K562 (cell line): ENCODE measurements at regions not wholly inside any gene's neighbourhood (a gene's known extent, or its start where the extent isn't known, plus 50 kb on each side); places are given as distances from the start of the nearest gene placed in this dataset.

Experiments
- ATAC-seq: fragments of 200-7000 bp; cut with Tn5 transposase; 3 replicates; pipeline ENCODE4 v1.9.1; 2020; ENCODE audit warnings: moderate library complexity
- BruUV-seq: library from RNA; stranded (reverse); fragments of 400-500 nt; replicated peaks from 2 replicates; lab custom pipeline; 2021; lab: Mats Ljungman, UMichigan
- CTCF ChIA-PET: fragments of 300-600 bp; formaldehyde crosslinking; extraction: SDS; loops from one replicate; lab custom pipeline; 2021; ENCODE audit warnings: low intra/inter-chr PET ratio; lab: Yijun Ruan, JAX
- POLR2A ChIA-PET: fragments of 300-600, 350-650 bp; sonication (Branson Sonifier 250); formaldehyde crosslinking; extraction: SDS; loops from one replicate; lab custom pipeline; 2021; ENCODE audit warnings: antibody characterized with exemption, inconsistent platforms; lab: Yijun Ruan, JAX
- DNase-seq, 4 experiments: peaks; one replicate each; pipeline versions ENCODE4 v3.0.0 to v3.0.0-alpha.2; 2011 to 2018; ENCODE audit warnings: low spot score in 3 of 4, mixed read lengths in 3 of 4; ENCODE audit errors: extremely low read depth in 1 of 4
- FAIRE-seq: peaks from 2 replicates; lab custom pipeline; 2011; peaks lifted over from hg19 to GRCh38; lab: Jason Lieb, UNC
- H2AFZ ChIP-seq: 2 replicates; pipeline ENCODE4 v1.6.0; 2011; ENCODE audit warnings: low read depth, low read length, control low read depth, inconsistent platforms
- H3K27ac ChIP-seq: fragments of 200-600 bp; 3 replicates; pipeline ENCODE4 v1.8.0; 2011; ENCODE audit warnings: low read depth, mild to moderate bottlenecking, control low read depth, inconsistent platforms, low read length, moderate library complexity, mixed read lengths; ENCODE audit errors: extremely low read depth
- H3K27me3 ChIP-seq, 2 experiments: fragments of 300-600 bp in 1 of 2; 2 replicates in 1 of 2; 3 replicates in 1 of 2; pipeline versions ENCODE4 v1.6.0 to v1.8.0; 2011; ENCODE audit warnings: inconsistent platforms in 2 of 2, low read length in 2 of 2, mild to moderate bottlenecking in 1 of 2, mixed read lengths in 1 of 2, moderate library complexity in 1 of 2; ENCODE audit not compliant: control insufficient read depth in 2 of 2, insufficient read depth in 2 of 2
- H3K36me3 ChIP-seq: fragments of 300-600 bp; 3 replicates; pipeline ENCODE4 v1.8.0; 2011; ENCODE audit warnings: mild to moderate bottlenecking, low read length, inconsistent platforms; ENCODE audit not compliant: control insufficient read depth, insufficient read depth
- H3K4me1 ChIP-seq, 2 experiments: fragments of 200-600 bp in 1 of 2; replicated peaks in 1 of 2; 2 replicates in 1 of 2; 3 replicates in 1 of 2; pipeline versions ENCODE4 v1.5.1 to v1.8.0; 2011; ENCODE audit warnings: inconsistent platforms in 2 of 2, low read length in 2 of 2, mild to moderate bottlenecking in 1 of 2, mixed read lengths in 1 of 2, moderate library complexity in 1 of 2; ENCODE audit not compliant: control insufficient read depth in 2 of 2, insufficient read depth in 2 of 2
- H3K4me2 ChIP-seq: 2 replicates; pipeline ENCODE4 v1.6.1; 2011; ENCODE audit warnings: low read length, control low read depth, inconsistent platforms, mixed read lengths; ENCODE audit not compliant: insufficient read depth
- H3K4me3 ChIP-seq: fragments of 200-600 bp; sonication (generic), shearing (Covaris generic); 2 replicates; pipeline ENCODE4 v1.5.1; 2016; ENCODE audit warnings: control low read depth, inconsistent platforms
- H3K79me2 ChIP-seq: fragments of 200-600 bp; 3 replicates; pipeline ENCODE4 v1.8.0; 2011; ENCODE audit warnings: low read length, inconsistent platforms; ENCODE audit not compliant: control insufficient read depth, insufficient read depth
- H3K9ac ChIP-seq, 2 experiments: 2 replicates each; pipeline versions ENCODE4 v1.6.0 to v1.6.1; 2011; ENCODE audit warnings: low read depth in 2 of 2, low read length in 2 of 2, control low read depth in 1 of 2, inconsistent platforms in 1 of 2, mild to moderate bottlenecking in 1 of 2, mixed read lengths in 1 of 2; ENCODE audit not compliant: insufficient read depth in 1 of 2
- H3K9me1 ChIP-seq: one replicate; pipeline ENCODE4 v1.6.0; 2011; ENCODE audit warnings: inconsistent platforms, mild to moderate bottlenecking, low read length, moderate library complexity; ENCODE audit not compliant: control insufficient read depth, insufficient read depth
- H3K9me3 ChIP-seq: replicated peaks from 2 replicates; pipeline ENCODE4 v1.5.1; 2011; ENCODE audit warnings: low read depth, low read length, inconsistent platforms; ENCODE audit not compliant: control insufficient read depth, insufficient read depth
- H4K20me1 ChIP-seq: replicated peaks from 2 replicates; pipeline ENCODE4 v1.6.1; 2011; ENCODE audit warnings: low read length, inconsistent platforms, mixed read lengths; ENCODE audit not compliant: control insufficient read depth, insufficient read depth
- BRCA1 ChIP-seq, 2 experiments: fragments of 450-650 bp in 1 of 2; sonication (generic) in 1 of 2; formaldehyde crosslinking in 1 of 2; IDR thresholded peaks; 2 replicates each; pipeline versions ENCODE4 v1.5.0 to v1.6.1; 2017 to 2020; ENCODE audit warnings: mild to moderate bottlenecking in 1 of 2, missing genetic modification reagents in 1 of 2
- CC2D1A ChIP-seq: fragments of 450-650 bp; IDR thresholded peaks from 2 replicates; pipeline ENCODE4 v1.6.1; 2017; ENCODE audit warnings: mild to moderate bottlenecking
- CUX1 ChIP-seq: fragments of 200-800 bp; sonication (Bioruptor generic); IDR thresholded peaks from 2 replicates; pipeline ENCODE4 v1.6.1; 2016; ENCODE audit warnings: missing genetic modification characterization, missing compliant biosample characterization
- DLX4 ChIP-seq: fragments of 250-450 bp; sonication (Bioruptor Pico); IDR thresholded peaks from 2 replicates; pipeline ENCODE4 v1.6.1; 2021; ENCODE audit warnings: mild to moderate bottlenecking
- DPF2 ChIP-seq: fragments of 450-650 bp; IDR thresholded peaks from 2 replicates; pipeline ENCODE4 v1.6.1; 2016
- FOS ChIP-seq: IDR thresholded peaks from 3 replicates; pipeline ENCODE4 v1.6.1; 2011; ENCODE audit not compliant: insufficient read length; ENCODE audit errors: extremely low read depth
- KDM4B ChIP-seq, 2 experiments: fragments of 450-650 bp in 1 of 2; sonication (generic) in 1 of 2; IDR thresholded peaks; 2 replicates each; pipeline ENCODE4 v1.6.1; 2016 to 2017; ENCODE audit warnings: borderline replicate concordance in 2 of 2, antibody characterized with exemption in 1 of 2, low read depth in 1 of 2, mild to moderate bottlenecking in 1 of 2
- MTA1 ChIP-seq: fragments of 450-650 bp; IDR thresholded peaks from 2 replicates; pipeline ENCODE4 v1.6.1; 2017; ENCODE audit warnings: borderline replicate concordance
- NRF1 ChIP-seq, 2 experiments: fragments of 450-650 bp; IDR thresholded peaks in 1 of 2; conservative IDR thresholded peaks in 1 of 2; 2 replicates each; pipeline ENCODE4 v1.6.1; 2014; ENCODE audit warnings: mild to moderate bottlenecking in 2 of 2
- PCBP1 ChIP-seq: fragments of 200-400 bp; formaldehyde crosslinking; IDR thresholded peaks from 2 replicates; pipeline ENCODE4 v1.6.1; 2018; ENCODE audit warnings: mild to moderate bottlenecking, low read depth, low read length; ENCODE audit not compliant: poor library complexity, severe bottlenecking
- SNAPC5 ChIP-seq: fragments of 250-450 bp; sonication (Bioruptor Pico); IDR thresholded peaks from 2 replicates; pipeline ENCODE4 v1.8.0; 2021; ENCODE audit warnings: moderate library complexity, mild to moderate bottlenecking, inconsistent platforms
- SP2 ChIP-seq: IDR thresholded peaks from 2 replicates; pipeline ENCODE4 v1.6.1; 2011; ENCODE audit warnings: mild to moderate bottlenecking, low read depth, low read length, moderate library complexity; ENCODE audit not compliant: poor library complexity, severe bottlenecking; ENCODE audit errors: extremely low read depth
- ZNF224 ChIP-seq: sonication (generic); formaldehyde crosslinking; IDR thresholded peaks from 2 replicates; pipeline ENCODE4 v1.8.0; 2022; ENCODE audit warnings: mild to moderate bottlenecking, missing genetic modification reagents
- WGBS: fragments of 100-300 bp; shearing (Covaris generic); methylation state at CpG from one replicate; pipeline ENCODE4 v1.1.6; 2016; ENCODE audit warnings: low coverage, mixed read lengths; ENCODE audit not compliant: insufficient coverage; ENCODE audit errors: missing lambda C conversion rate; 5-methylcytosine and 5-hydroxymethylcytosine counted together
- in situ Hi-C: fragments of 300-500 bp; cut with MboI; formaldehyde crosslinking; loops from 4 replicates; pipeline ENCODE4 v1.15.0; 2018; ENCODE audit warnings: inconsistent platforms, mixed read lengths
- intact Hi-C: fragments of 100-400 bp; cut with micrococcal nuclease; formaldehyde crosslinking; loops from 2 replicates; pipeline ENCODE4 v1.14.2; 2022
- TF ChIP-seq, protein P1 (sequence below): fragments of 450-650 bp; IDR thresholded peaks from 2 replicates; pipeline ENCODE4 v1.6.1; 2017; ENCODE audit warnings: mild to moderate bottlenecking, moderate library complexity

- BruUV-seq: no TSS peak
- Histone ChIP-seq H3K9me1 (no peaks in the 10 kb centered on the region), H3K4me3 (no peak overlapping the region), H3K4me2 (no peak overlapping the region), H3K9me3 (no peaks in the 10 kb centered on the region), H4K20me1 (no peaks in the 10 kb centered on the region), H3K79me2 (no peaks in the 10 kb centered on the region), H3K27me3 (no peaks in the 10 kb centered on the region), H3K9ac (no peak overlapping the region), H3K36me3 (no peaks in the 10 kb centered on the region), H3K4me1 (peaks cover 0 to 2% of the 10 kb centered on the region in 2 experiments; a peak in 3 of 5 replicates), H3K27ac (no peak overlapping the region), H2AFZ (no peak overlapping the region)
- no peak for FAIRE-seq
- 30% methylated on average over 2 of the region's 2 CpGs for WGBS
- ATAC-seq: no peak
- in situ Hi-C loops: no loop called here
- ChIA-PET POLR2A (no interaction called here), CTCF (no interaction called here)
- intact Hi-C loops: no loop called here
- no peak for DNase-seq
- TF ChIP-seq ZNF224 (no peak), SP2 (no peak), NRF1 (conservative IDR thresholded peaks at IDR 0.05 in 1 of 2, IDR thresholded peaks at IDR 0.05 in 1 of 2) (no peak), KDM4B (IDR thresholded peaks at IDR 0.05; ENCODE audit: borderline replicate concordance in 2 of 2, low read depth in 1 of 2) (no peak), FOS (no peak), SNAPC5 (CRISPR knock-in tag) (no peak), MTA1 (no peak), DPF2 (no peak), CUX1 (CRISPR knock-in tag) (no peak), BRCA1 (IDR thresholded peaks at IDR 0.05) (no peak), BRCA1 (CRISPR knock-in tag; IDR thresholded peaks at IDR 0.05) (no peak), PCBP1 (no peak), DLX4 (CRISPR knock-in tag) (no peak), CC2D1A (no peak)
- TF ChIP-seq, protein P1, sequence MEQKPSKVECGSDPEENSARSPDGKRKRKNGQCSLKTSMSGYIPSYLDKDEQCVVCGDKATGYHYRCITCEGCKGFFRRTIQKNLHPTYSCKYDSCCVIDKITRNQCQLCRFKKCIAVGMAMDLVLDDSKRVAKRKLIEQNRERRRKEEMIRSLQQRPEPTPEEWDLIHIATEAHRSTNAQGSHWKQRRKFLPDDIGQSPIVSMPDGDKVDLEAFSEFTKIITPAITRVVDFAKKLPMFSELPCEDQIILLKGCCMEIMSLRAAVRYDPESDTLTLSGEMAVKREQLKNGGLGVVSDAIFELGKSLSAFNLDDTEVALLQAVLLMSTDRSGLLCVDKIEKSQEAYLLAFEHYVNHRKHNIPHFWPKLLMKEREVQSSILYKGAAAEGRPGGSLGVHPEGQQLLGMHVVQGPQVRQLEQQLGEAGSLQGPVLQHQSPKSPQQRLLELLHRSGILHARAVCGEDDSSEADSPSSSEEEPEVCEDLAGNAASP: no peak
Observed at GRCh38 chrX:130563476-130563875, 161.7 kb downstream of the RBMX2 start.
